Mucosa of rectum (tissue), 2 donors: ENCODE measurements at regions not wholly inside any gene's neighbourhood (a gene's known extent, or its start where the extent isn't known, plus 50 kb on each side); places are given as distances from the start of the nearest gene placed in this dataset.
"Not testable (repeated sequence)": the region's sequence is repeated elsewhere in the genome, so short reads cannot be mapped to it uniquely, and the experiment has no call there.

Experiments
- H3K27ac ChIP-seq, 2 donors: one replicate each; pipeline ENCODE4 v1.7.0; 2013; ENCODE audit warnings: inconsistent platforms in 2 of 2, low read depth in 2 of 2, low read length in 2 of 2
- H3K27me3 ChIP-seq, 2 donors: one replicate each; pipeline ENCODE4 v1.7.0; 2013; ENCODE audit warnings: low read length in 2 of 2; ENCODE audit not compliant: control insufficient read depth in 2 of 2, insufficient read depth in 2 of 2
- H3K36me3 ChIP-seq, 2 donors: one replicate each; pipeline ENCODE4 v1.7.0; 2013; ENCODE audit warnings: low read length in 2 of 2; ENCODE audit not compliant: control insufficient read depth in 2 of 2, insufficient read depth in 2 of 2
- H3K4me1 ChIP-seq, 2 donors: one replicate each; pipeline ENCODE4 v1.7.0; 2013; ENCODE audit warnings: low read length in 2 of 2, mild to moderate bottlenecking in 1 of 2; ENCODE audit not compliant: control insufficient read depth in 2 of 2, insufficient read depth in 2 of 2
- H3K4me3 ChIP-seq, 2 donors: one replicate each; pipeline ENCODE4 v1.7.0; 2013; ENCODE audit warnings: low read length in 2 of 2
- H3K9ac ChIP-seq, 2 donors: one replicate each; pipeline ENCODE4 v1.7.0; 2013; ENCODE audit warnings: low read length in 2 of 2, low read depth in 1 of 2, mild to moderate bottlenecking in 1 of 2
- H3K9me3 ChIP-seq, 2 donors: one replicate each; pipeline ENCODE4 v1.7.0; 2013; ENCODE audit warnings: low read length in 2 of 2; ENCODE audit not compliant: control insufficient read depth in 2 of 2
- donor health status: healthy.
- donor health status: Normal muscosa, but diverticular disease.

GRCh38 chr6:170225852-170226417, 64.9 kb downstream of the DLL1 start:
- Histone ChIP-seq H3K27ac (no peak overlapping the region), H3K4me1 (no peaks in the 10 kb centered on the region), H3K4me3 (no peak overlapping the region), H3K9ac (no peak overlapping the region), H3K36me3 (no peaks in the 10 kb centered on the region), H3K27me3 (no peaks in the 10 kb centered on the region), H3K9me3 (no peaks in the 10 kb centered on the region)

- no peak overlapping the region for H3K27ac ChIP-seq
- H3K4me1 ChIP-seq, result no peaks in the 10 kb centered on the region
- H3K4me3 ChIP-seq, result no peak overlapping the region
- H3K36me3 ChIP-seq, result no peaks in the 10 kb centered on the region
- no peaks in the 10 kb centered on the region for H3K9me3 ChIP-seq
- no peak overlapping the region for H3K9ac ChIP-seq
- H3K27me3 ChIP-seq, result no peaks in the 10 kb centered on the region
Measured at GRCh38 chr6:170224694-170225660, 65.9 kb downstream of the DLL1 start.

- Histone ChIP-seq H3K4me3 (no peak overlapping the region), H3K4me1 (no peaks in the 10 kb centered on the region), H3K9me3 (no peaks in the 10 kb centered on the region), H3K27me3 (no peaks in the 10 kb centered on the region), H3K27ac (no peak overlapping the region), H3K9ac (no peak overlapping the region), H3K36me3 (no peaks in the 10 kb centered on the region)
Measured at GRCh38 chr6:170223718-170224693, 66.9 kb downstream of the DLL1 start.

GRCh38 chr6:170222498-170223471, 68.1 kb downstream of the DLL1 start:
- H3K27ac ChIP-seq, result no peak overlapping the region
- H3K4me1 ChIP-seq, result no peaks in the 10 kb centered on the region
- H3K4me3 ChIP-seq, result peak overlapping the region in 1 of 2 donors; percentile 3
- no peaks in the 10 kb centered on the region for H3K9me3 ChIP-seq
- H3K9ac ChIP-seq, result no peak overlapping the region
- H3K27me3 ChIP-seq, result no peaks in the 10 kb centered on the region
- no peaks in the 10 kb centered on the region for H3K36me3 ChIP-seq

- no peaks in the 10 kb centered on the region for H3K9me3 ChIP-seq
- no peak overlapping the region for H3K27ac ChIP-seq
- no peaks in the 10 kb centered on the region for H3K27me3 ChIP-seq
- H3K36me3 ChIP-seq, result no peaks in the 10 kb centered on the region
- H3K4me3 ChIP-seq, result no peak overlapping the region
- no peaks in the 10 kb centered on the region for H3K4me1 ChIP-seq
- no peak overlapping the region for H3K9ac ChIP-seq
Measured at GRCh38 chr6:170221753-170222400, 69.0 kb downstream of the DLL1 start.

- Histone ChIP-seq H3K9ac (no peak overlapping the region), H3K27me3 (no peaks in the 10 kb centered on the region), H3K36me3 (no peaks in the 10 kb centered on the region), H3K4me1 (no peaks in the 10 kb centered on the region), H3K4me3 (no peak overlapping the region), H3K27ac (no peak overlapping the region), H3K9me3 (no peaks in the 10 kb centered on the region)
Measured at GRCh38 chr6:170221052-170221752, 69.7 kb downstream of the DLL1 start.

- not testable (repeated sequence) for H3K4me3 ChIP-seq, H3K4me1 ChIP-seq, H3K27me3 ChIP-seq, H3K27ac ChIP-seq, H3K36me3 ChIP-seq, H3K9me3 ChIP-seq, H3K9ac ChIP-seq
Measured at GRCh38 chr6:170213637-170214018, 77.2 kb downstream of the DLL1 start.

- Histone ChIP-seq H3K4me3 (no peak overlapping the region), H3K27ac (no peak overlapping the region), H3K27me3 (no peaks in the 10 kb centered on the region), H3K9me3 (no peaks in the 10 kb centered on the region), H3K4me1 (no peaks in the 10 kb centered on the region), H3K36me3 (no peaks in the 10 kb centered on the region), H3K9ac (no peak overlapping the region)
Measured at GRCh38 chr6:170212956-170213636, 77.8 kb downstream of the DLL1 start.
